T-helper 22 cell (primary cell): ENCODE measurements at regions not wholly inside any gene's neighbourhood (a gene's known extent, or its start where the extent isn't known, plus 50 kb on each side); places are given as distances from the start of the nearest gene placed in this dataset.
"Not testable (repeated sequence)": the region's sequence is repeated elsewhere in the genome, so short reads cannot be mapped to it uniquely, and the experiment has no call there.

ENCODE experiments used
- DNase-seq: peaks from one replicate; pipeline ENCODE4 v3.0.0-alpha.2; 2020; ENCODE audit warnings: low read depth

DNA sequence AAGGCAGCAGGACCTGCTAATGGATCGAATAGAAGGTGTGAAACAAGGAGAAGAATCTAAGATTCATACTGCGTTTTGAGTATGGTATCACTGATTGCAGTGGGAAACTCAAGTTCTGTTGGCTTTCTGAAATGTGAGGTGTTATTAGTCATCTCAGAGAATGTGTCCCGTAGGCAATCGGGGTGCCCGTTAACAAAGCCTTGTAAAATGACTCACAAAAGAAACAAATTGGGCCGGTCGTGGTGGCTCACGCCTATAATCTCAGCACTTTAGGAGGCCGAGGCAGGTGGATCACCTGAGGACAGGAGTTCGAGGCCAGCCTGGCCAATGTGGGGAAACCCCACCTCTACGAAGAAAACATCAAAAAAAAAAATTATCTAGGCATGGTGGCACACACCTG lies 118.2 kb upstream of the C7orf33 start:
- DNase-seq: no peak

DNA sequence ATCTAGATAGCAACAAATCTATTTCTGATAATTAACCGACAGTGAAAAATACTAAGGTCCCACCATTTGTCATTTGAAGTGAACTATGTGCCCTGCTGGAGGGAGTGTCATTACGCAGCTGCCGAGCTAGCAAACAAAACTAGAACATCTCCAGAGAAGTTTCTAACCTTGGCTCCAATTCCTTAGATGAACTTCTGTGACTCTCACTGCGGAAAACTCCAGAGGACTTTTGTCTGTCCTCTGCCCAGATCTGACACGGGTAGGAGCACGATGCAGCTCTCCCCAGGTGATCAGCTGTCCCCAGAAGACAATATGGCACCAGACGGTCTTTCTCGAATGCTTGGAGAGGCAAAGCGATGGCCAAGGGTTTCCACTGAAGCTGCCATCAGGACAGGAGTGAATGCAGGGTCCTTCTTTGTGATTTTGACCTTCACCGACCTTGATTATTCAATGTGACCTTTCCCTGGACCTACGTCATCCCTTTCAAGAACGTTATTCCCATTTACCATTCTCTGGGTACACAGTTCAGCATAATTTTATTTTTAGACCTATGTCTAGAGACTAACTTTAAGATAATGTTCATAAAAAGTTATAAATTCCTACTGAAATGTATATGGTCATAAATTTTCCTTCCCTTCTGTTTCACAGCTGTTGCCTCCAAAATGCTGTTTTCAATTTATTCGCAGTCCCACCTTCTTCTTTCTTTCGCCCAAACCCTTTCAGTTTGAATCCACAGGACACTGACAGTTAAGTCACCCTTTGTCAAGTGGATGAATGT lies 116.7 kb upstream of the C7orf33 start:
- no peak for DNase-seq

DNA sequence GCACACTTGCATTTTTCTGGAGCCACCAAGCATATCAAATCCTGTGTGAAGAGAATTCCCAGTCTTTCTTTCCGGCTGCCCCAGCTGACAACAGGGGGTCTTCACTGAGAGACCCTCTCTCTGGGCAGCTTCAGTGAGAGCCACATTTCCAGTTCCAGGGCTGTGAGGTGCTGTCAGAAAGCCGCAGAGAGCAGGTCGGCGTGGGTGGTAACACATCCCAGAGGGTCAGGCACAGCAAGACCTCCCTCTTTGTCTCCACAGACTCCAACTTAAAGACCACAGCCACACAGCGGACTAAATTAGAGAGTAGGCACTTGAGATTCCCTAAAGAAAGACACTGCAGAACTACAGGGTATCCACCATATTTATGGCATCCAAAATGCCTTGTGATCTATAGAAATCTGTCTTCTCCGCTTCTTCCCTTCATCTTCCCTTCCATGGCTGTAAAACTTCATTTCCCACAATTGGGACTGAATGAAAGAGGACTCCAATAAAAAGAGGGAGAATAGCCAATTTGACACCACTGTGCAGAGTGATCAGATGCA lies 116.0 kb upstream of the C7orf33 start:
- DNase-seq: no peak

DNA sequence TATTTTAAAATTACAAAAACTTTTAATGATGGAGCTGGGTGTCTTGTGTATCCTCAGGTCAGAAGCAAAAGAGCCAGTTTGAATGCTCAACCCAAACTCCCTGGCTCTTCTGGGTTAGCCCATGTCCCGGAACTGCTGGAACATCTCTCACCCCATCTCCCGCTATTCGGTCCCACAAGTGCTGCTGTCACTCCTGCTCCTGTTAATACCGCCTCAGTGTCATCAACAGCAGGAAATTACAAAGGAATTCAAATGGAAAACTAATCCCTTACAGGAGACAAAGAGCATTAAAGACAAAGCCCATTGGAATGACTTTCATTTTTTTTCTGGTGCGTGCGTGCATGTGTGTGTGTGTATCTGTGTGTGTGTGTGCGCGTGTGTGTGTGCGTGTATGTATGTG lies 112.0 kb upstream of the C7orf33 start:
- DNase-seq: no peak

DNA sequence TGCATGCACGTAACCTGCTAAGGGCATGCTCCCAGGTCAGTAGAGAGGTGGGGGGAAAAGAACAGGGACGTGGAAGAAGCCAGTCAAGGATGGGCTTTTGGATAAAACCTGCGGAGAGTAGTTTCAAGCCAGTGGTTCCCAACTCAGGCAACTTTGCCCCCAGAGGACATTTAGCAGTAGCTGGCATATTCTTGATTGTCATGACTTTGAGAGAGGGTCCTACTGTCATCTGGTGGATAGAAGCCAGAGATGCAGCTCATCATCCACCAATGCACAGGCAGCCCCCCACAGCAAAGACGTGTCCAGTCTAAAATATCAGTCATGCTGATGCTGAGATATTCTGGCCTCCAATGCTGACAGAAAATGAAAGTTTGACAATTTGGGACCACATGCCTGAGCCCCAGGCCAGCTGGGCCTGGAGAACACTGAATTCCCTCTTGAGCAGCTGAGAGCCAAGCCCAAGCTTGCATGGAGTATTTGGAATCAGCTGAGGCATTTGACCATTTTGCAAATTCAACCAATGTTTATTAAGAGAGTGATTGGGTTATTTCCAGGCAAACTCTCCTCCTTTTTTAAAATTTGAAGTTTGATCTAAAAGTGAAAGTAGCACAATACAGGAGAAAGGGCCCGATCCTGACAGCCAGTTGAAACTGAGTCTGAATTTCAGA lies 110.0 kb upstream of the C7orf33 start:
- no peak for DNase-seq

DNA sequence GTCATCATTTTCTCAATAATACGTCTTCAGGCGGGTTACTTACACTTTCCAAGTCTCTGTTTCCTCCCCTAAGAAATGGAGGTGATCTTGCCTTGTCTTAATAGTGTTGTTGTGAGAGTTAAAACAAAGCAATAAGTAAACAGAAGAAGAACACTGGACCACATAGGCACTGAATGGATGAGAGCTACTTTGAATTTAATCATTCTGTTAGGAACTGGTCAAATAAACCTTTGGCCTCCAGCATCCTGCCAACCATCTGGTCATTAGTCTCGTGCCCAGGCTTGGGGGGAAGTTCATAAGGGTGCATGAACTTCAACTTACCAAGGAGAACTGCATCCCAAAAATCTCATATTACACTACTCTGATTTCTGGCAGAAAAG lies 109.4 kb upstream of the C7orf33 start:
- no peak for DNase-seq

DNA sequence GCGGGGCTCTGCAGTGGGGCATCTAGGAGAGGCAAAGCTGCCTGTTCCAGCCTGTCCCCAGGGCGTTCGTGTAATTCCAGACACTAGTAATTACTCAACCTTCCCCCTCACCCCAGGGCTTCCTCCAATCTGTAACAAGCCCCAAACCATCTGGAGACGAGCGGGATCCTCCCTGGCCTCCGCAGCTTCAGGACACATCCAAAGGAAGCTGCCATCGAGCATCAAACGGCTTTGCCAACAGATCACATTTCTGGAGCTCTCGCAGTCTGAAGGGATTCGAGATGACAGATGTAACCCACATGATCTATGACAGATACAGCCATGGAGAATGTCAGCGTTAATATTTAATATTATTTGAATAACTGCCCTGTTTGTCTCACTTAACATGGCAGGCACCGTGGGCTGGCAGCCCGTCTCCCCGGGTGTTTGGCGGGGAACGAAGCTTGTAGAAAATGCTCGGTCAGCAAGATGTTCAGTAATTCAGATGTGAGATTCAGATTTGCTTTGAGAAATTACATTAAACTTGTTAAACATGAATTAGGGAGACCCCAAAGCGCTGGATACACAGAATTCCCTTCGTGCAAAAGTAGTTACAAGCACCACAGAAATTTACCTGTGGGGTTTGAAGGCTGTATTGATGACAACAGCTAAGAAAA lies 108.5 kb upstream of the C7orf33 start:
- DNase-seq: no peak

DNA sequence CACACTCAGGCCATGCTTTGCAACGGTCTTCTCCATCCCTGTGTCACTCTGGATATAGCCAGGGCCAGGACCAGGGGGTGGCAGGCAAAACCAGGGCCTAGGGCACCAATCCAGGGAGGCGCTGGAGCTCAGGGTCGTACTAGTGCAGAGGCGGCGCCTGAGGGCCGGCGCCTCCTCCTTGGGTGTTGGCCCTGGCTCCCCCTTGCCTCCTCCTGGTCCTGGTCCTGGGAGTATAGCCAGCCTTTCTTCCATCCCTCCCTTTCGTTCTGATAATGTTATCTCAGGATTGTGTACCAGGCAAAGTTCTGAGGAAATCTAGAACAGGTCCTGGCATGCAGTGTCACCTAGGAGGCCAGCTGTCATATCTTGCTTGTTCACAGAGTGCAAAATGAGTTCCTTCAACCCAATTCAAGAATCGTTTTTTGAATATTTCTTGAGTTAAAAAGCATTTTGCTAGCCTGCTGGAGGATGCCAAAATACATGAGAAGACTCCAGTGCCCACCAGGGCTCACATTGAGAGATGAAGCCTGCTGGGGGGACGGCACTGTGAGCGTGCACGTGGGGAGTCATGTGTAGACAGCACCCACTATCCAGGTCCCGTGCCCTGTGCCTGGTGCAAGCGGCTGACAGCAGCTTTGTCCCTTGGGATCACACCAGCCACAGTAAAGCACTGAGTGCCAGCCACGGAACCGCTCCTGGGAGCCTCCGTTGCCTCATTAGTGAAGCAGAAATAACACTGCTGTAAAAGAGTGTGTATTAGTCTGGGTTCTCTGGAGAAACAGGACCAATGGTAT lies 106.9 kb upstream of the C7orf33 start:
- no peak for DNase-seq

DNA sequence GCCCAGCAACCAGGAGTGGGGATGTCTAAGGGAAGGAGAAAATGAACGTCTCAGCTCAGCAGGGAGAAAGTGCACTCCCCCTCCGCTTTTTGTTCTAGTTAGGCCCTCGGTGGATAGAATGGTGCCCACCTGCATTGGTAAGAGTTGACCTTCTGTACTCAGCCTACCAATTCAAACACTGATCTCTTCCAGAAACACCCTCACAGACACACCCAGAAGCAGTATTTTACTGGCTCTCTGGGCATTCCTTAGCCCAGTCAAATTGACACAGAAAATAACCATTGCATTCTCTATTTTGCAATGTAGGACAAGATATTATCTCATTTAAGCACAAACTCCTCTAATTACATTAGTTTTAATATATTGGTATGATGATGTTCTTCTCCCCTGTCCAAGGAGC lies 106.1 kb upstream of the C7orf33 start:
- DNase-seq: no peak

DNA sequence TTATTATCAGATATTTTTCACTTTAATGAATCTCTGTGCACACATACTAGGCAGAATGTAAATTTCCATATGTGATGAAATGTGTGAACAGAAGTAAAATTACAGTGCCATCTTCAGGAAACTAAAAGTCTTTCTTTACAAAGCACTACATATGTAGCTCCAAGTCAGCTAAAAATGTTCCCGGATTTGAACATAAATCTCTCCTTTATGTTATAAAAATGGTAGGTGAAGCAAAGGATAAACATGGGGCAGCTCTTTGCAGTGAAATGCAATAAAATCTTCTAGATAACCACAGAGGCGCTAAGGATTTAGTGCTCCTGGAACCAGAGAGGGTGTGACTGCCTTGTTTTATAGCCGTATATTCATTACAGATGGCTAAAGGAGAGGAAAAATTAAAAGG lies 104.9 kb upstream of the C7orf33 start:
- no peak for DNase-seq

DNA sequence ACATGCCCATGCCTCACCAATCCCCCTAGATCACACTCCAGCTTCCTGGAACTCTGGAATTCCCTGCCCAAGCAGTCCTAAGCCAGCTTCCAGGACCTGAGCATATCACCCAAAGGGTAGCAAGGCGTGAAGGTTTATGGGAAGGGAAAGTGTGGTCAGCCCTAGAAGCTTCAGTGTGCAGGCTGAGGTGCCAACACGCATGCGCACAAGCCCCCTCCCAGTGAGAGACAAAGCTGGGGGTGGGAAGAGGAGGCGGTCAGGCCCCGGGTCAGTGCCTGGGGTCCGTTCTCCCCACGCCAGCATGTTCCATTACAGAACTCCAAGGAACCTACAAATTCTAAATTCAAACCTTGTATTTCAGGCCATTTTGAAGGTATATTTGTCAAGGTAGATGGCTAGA lies 103.6 kb upstream of the C7orf33 start:
- DNase-seq: no peak

DNA sequence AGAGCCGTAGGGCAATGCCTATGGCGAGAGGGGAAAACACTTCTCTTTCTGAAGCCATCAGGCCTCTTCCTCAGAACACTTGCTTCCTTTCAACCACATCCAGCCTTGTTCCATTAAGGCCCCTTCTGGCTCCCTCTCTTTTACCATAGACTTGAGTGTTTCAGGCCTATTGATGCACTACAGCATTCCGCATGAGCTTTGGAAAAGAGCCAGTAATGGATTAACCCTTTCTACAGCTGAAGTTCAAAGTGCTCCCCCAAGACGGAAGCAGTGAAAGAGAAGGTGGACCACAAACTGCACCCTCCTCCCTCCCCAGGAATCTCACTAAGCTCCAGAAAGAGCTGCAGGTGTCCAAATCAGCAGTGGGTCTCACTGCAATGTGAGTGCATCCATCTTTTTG lies 102.7 kb upstream of the C7orf33 start:
- no peak for DNase-seq

DNA sequence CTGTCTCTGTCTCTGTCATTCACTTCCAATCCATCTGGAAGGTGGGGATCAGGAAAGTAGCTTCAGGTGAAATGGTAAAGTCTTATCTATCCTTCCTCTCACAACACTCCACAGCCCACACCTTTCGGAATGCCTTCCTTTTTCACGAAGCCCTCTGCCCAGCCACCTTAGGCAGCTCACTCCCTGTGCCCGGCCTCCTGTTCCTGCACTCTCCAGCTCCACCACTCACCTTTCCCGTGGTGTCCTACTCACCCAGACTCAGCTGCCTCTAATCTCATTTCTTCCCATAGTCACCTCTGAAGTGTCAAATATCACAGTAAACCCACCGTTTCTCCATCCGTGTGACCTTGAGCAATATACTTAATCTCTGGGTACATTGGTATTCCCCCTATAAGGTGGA lies 100.9 kb upstream of the C7orf33 start:
- DNase-seq: no peak

DNA sequence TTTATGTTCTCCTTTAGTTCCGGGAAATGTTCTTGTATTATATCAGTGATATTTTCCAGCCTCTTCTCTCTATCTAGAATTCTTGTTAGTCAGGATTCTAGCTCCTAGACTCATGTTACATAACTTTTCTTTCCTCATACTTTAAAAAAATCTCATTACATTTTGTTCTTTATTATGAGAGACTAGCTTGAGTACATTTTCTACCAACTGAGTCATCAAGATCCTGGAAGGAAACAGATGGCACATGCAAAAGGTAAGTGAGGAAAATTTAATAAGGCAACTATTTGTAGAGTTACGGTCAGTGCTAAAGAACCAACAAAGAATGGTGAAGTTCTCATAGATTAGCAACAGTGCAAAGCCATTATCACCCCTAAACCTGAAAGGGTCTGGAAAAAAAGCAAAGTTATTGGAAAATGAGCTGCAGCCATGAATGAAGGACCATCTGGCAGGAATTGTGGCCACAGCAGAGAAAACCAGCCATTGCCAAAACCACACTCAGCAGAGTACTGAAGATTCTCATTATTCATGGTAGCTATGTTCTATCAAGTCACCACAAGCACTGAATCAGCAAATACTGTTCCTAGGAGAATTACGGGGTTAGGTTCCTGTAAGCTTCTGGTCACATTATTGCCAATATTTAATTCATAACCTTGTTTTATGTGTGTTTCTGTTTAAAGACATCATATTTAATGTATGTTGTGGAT lies 98.3 kb upstream of the C7orf33 start:
- DNase-seq: no peak

DNA sequence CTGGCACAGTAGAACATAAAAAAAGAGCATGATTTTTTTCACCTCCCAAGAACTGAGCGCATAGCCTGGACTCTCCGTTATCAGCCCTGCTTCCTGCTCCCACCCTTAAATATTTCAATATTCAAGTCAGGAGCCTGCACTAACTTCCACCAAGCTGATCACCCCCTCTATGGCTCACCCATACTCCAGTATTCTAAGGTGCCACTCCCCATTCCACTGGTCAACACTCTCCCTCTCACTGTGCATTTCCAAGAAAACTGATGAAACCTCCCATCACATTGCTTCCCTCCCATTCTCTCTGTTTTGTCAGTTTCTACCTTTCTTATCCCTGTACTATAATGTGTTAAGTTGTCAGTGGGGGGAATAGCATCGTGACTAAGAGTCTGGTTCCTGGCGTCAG lies 95.0 kb upstream of the C7orf33 start:
- no peak for DNase-seq

DNA sequence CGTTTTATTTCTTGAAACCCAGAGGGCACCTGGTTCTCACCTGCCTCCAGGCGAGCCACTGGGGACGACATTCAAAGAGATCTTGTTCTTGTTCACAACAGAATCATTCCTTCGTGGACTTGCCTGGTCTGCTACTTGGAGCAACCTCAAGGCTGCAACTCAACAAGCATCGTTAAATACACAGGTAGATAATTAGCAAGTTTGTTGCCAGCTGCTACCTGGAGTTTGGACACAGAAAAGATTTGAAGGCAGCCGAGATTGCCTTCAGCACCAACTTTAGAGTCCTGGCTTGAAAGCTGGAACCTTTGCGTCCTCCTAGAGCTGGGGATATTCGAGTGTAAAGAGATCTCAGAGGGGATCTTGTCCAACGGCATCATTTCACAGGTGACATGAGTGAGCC lies 89.6 kb upstream of the C7orf33 start:
- DNase-seq: no peak

DNA sequence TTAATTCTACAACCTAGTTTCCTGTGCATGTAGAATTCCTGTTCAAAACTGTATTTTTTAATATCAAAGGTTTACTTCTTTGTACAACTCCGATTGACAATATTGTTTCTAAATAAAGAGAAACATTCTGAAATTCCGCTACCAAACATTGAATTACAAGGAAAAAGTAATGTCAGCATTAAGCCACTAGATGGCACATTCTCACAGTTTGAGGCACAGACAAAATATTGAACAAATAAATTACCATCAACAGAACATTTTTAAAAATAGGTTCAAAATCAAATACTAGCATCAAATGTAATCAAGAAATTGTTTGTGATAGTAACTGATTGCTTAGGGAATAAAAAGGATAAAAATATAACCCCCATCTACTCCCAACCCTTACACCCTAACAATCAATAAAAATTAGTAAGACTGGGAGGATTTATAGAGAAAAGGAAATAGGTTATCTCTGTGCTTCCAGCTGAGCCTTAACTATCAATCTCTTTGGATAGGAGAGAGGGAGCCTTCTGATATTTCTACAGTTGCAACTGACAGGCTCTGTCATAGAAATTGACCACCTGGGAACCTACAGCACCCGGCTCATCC lies 86.6 kb upstream of the C7orf33 start:
- no peak for DNase-seq

DNA sequence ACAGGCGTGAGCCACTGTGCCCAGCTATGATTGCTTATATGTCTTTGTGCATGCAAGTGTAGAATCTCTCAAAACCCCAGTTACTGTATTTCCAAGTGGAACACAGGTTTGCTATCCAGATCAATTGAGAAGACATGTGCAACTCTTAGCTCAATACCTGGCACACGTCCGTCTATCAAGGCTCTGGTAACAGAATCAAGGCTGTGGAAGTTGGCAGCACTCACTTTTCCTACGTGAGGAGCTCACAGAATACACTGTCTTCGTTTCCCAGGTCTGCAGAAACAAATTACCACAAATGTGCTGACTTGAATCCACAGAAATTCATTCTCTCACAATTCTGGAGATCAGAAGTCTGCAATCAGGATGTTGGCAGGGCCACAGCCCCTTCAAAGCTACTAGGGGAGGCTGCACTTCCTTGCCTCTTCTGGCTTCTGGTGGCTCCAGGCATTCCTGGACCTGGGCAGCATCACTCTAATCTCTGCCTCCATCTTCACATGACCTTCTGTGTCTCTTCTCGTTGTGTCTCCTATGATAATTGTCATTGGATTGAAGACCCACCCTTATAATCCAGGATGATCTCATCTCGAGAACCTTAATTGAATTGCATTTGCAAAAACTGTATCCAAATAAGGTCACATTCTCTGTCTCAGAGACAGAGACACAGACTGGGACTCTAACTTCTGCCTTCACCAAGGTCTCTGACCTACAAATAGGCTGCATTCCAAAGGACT lies 84.8 kb upstream of the C7orf33 start:
- no peak for DNase-seq

DNA sequence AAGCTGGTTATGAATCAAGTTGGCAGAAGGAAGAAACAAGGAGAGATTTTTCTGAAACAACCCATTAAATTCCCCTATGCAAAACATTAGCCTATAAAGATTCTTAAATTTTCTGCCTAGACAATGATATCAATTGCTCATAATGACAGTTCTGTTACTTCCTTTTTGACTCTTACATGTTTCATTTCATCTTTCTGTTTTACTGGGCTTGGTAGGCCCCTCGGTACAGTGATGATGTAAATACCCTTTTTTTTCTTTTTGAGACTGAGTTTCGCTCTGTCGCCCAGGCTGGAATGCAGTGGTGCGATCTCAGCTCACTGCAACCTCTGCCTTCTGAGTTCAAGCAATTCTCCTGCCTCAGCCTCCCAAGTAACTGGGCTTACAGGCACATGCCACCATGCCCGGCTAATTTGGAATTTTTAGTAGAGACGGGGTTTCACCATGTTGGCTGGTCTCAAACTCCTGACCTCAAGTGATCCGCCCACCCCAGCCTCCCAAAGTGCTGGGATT lies 83.4 kb upstream of the C7orf33 start:
- DNase-seq: not testable (repeated sequence)

DNA sequence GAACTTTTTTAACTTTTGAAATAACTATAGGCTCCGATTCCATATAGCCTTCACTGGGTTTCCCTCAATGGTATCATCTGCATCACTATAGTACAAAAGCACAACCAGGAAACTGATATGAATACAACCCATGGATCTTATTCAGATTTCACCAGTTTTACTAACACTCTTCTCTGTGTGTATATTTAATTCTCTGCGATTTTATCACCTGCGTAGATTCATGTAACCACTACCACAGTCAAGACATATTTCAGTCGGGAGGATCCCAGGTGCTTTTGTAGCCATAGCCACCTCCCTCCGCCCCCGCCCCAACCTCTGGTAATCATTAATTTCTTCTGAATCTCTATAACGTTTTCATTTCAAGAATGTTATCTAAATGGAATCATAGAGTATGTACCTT lies 82.8 kb upstream of the C7orf33 start:
- no peak for DNase-seq
